Mesenchymal stem cell (in vitro differentiated cells and primary cell): ENCODE measurements at regions not wholly inside any gene's neighbourhood (a gene's known extent, or its start where the extent isn't known, plus 50 kb on each side); places are given as distances from the start of the nearest gene placed in this dataset.

Experiments used
- DNase-seq: peaks from one replicate; pipeline ENCODE4 v3.0.0-alpha.2; 2013
- H2AFZ ChIP-seq: one replicate; pipeline ENCODE4 v1.6.1; 2013; ENCODE audit warnings: low read depth, mild to moderate bottlenecking, control low read depth, inconsistent platforms, low read length, moderate library complexity
- H2AK5ac ChIP-seq: 2 replicates; pipeline ENCODE4 v1.6.1; 2013; ENCODE audit warnings: low read length, moderate library complexity, mild to moderate bottlenecking, inconsistent platforms; ENCODE audit not compliant: severe bottlenecking
- H2BK120ac ChIP-seq: one replicate; pipeline ENCODE4 v1.6.1; 2013; ENCODE audit warnings: low read depth, mild to moderate bottlenecking, inconsistent platforms, low read length, moderate library complexity
- H2BK12ac ChIP-seq, 2 experiments: one replicate each; pipeline ENCODE4 v1.6.1; 2013; ENCODE audit warnings: inconsistent platforms in 2 of 2, low read length in 2 of 2, mild to moderate bottlenecking in 2 of 2, moderate library complexity in 2 of 2, control low read depth in 1 of 2
- H2BK15ac ChIP-seq: one replicate; pipeline ENCODE4 v1.6.1; 2013; ENCODE audit warnings: mild to moderate bottlenecking, low read depth, inconsistent platforms; ENCODE audit not compliant: poor library complexity, severe bottlenecking
- H2BK5ac ChIP-seq: 2 replicates; pipeline ENCODE4 v1.6.1; 2013; ENCODE audit warnings: low read depth, mild to moderate bottlenecking, low read length, control low read depth, inconsistent platforms; ENCODE audit not compliant: poor library complexity, severe bottlenecking
- H3K14ac ChIP-seq, 2 experiments: one replicate each; pipeline ENCODE4 v1.6.1; 2013; ENCODE audit warnings: inconsistent platforms in 2 of 2, low read length in 2 of 2, control low read depth in 1 of 2, mild to moderate bottlenecking in 1 of 2, moderate library complexity in 1 of 2
- H3K18ac ChIP-seq, 2 experiments: one replicate each; pipeline ENCODE4 v1.6.1; 2013; ENCODE audit warnings: inconsistent platforms in 2 of 2, low read length in 2 of 2, control low read depth in 1 of 2, low read depth in 1 of 2, mild to moderate bottlenecking in 1 of 2
- H3K23ac ChIP-seq, 2 experiments: one replicate each; pipeline ENCODE4 v1.6.1; 2013; ENCODE audit warnings: inconsistent platforms in 2 of 2, low read length in 2 of 2, mild to moderate bottlenecking in 2 of 2, moderate library complexity in 2 of 2, control low read depth in 1 of 2
- H3K27ac ChIP-seq: 2 replicates; pipeline ENCODE4 v1.5.1; 2013; ENCODE audit warnings: mild to moderate bottlenecking, moderate library complexity, low read length, control low read depth, inconsistent platforms; ENCODE audit not compliant: poor library complexity, severe bottlenecking
- H3K27me3 ChIP-seq, 2 experiments: 2 replicates each; pipeline versions ENCODE4 v1.6.1 to v1.7.0; 2013; ENCODE audit warnings: low read length in 2 of 2, mild to moderate bottlenecking in 2 of 2, moderate library complexity in 2 of 2, control low read depth in 1 of 2, inconsistent platforms in 1 of 2; ENCODE audit not compliant: control insufficient read depth in 1 of 2, insufficient read depth in 1 of 2
- H3K36me3 ChIP-seq, 2 experiments: 2 replicates each; pipeline versions ENCODE4 v1.6.1 to v1.7.0; 2013; ENCODE audit warnings: low read length in 2 of 2, control low read depth in 1 of 2, inconsistent platforms in 1 of 2, low read depth in 1 of 2, mild to moderate bottlenecking in 1 of 2; ENCODE audit not compliant: insufficient read depth in 2 of 2, control insufficient read depth in 1 of 2
- H3K4ac ChIP-seq, 2 experiments: one replicate each; pipeline ENCODE4 v1.6.1; 2013; ENCODE audit warnings: inconsistent platforms in 2 of 2, low read length in 2 of 2, mild to moderate bottlenecking in 2 of 2, moderate library complexity in 2 of 2, control low read depth in 1 of 2, low read depth in 1 of 2
- H3K4me1 ChIP-seq: 2 replicates; pipeline ENCODE4 v1.6.1; 2013; ENCODE audit warnings: low read depth, low read length, control low read depth; ENCODE audit not compliant: control insufficient read depth, insufficient read depth
- H3K4me2 ChIP-seq: 2 replicates; pipeline ENCODE4 v1.6.1; 2013; ENCODE audit warnings: low read length, mild to moderate bottlenecking, inconsistent platforms; ENCODE audit not compliant: poor library complexity, severe bottlenecking
- H3K4me3 ChIP-seq, 2 experiments: 2 replicates each; pipeline versions ENCODE4 v1.5.1 to v1.7.0; 2013; ENCODE audit warnings: low read length in 2 of 2, mild to moderate bottlenecking in 2 of 2, control low read depth in 1 of 2, low read depth in 1 of 2; ENCODE audit not compliant: insufficient read depth in 1 of 2
- H3K79me1 ChIP-seq: replicated peaks from 2 replicates; pipeline ENCODE4 v1.6.1; 2013; ENCODE audit warnings: mild to moderate bottlenecking, control low read depth, low read length, inconsistent platforms; ENCODE audit not compliant: poor library complexity, severe bottlenecking
- H3K9ac ChIP-seq: 2 replicates; pipeline ENCODE4 v1.7.0; 2013; ENCODE audit warnings: mild to moderate bottlenecking, low read length, moderate library complexity
- H3K9me3 ChIP-seq: 2 replicates; pipeline ENCODE4 v1.7.0; 2013; ENCODE audit warnings: mild to moderate bottlenecking, low read length; ENCODE audit not compliant: control insufficient read depth
- H4K8ac ChIP-seq: one replicate; pipeline ENCODE4 v1.6.1; 2013; ENCODE audit warnings: inconsistent platforms, mild to moderate bottlenecking, low read length, moderate library complexity
- H4K91ac ChIP-seq: one replicate; pipeline ENCODE4 v1.6.1; 2013; ENCODE audit warnings: mild to moderate bottlenecking, low read length, inconsistent platforms
- WGBS: methylation state at CpG from one replicate; pipeline ENCODE4 v1.1.7; 2013; ENCODE audit warnings: mixed read lengths; 5-methylcytosine and 5-hydroxymethylcytosine counted together

GRCh38 chr10:84613336-84614021 is 285.1 kb downstream of the CCSER2 start:
- no peak overlapping the region for H3K9ac ChIP-seq
- no peak overlapping the region for H3K23ac ChIP-seq
- H2BK15ac ChIP-seq, result no peak overlapping the region
- peak; percentile 2 for DNase-seq
- H3K4me2 ChIP-seq, result no peak overlapping the region
- H2BK120ac ChIP-seq, result no peak overlapping the region
- no peaks in the 10 kb centered on the region for H3K4me1 ChIP-seq
- H3K9me3 ChIP-seq, result peaks cover 8% of the 10 kb centered on the region
- no peaks in the 10 kb centered on the region for H3K36me3 ChIP-seq
- no peak overlapping the region for H2BK12ac ChIP-seq
- no peak overlapping the region for H2AFZ ChIP-seq
- H4K8ac ChIP-seq, result no peak overlapping the region
- WGBS, result 32% methylated on average over 7 of the region's 7 CpGs
- no peak overlapping the region for H2BK5ac ChIP-seq
- H2AK5ac ChIP-seq, result no peak overlapping the region
- H3K14ac ChIP-seq, result no peak overlapping the region
- no peak overlapping the region for H3K27ac ChIP-seq
- H3K79me1 ChIP-seq, result no peaks in the 10 kb centered on the region
- H3K4ac ChIP-seq, result no peak overlapping the region
- H3K27me3 ChIP-seq, result peaks cover 3 to 11% of the 10 kb centered on the region in 2 experiments
- no peak overlapping the region for H4K91ac ChIP-seq
- H3K4me3 ChIP-seq, result no peak overlapping the region
- no peak overlapping the region for H3K18ac ChIP-seq

GRCh38 chr10:84626397-84627087 is 298.2 kb downstream of the CCSER2 start:
- Histone ChIP-seq H3K9ac (no peak overlapping the region), H3K9me3 (no peaks in the 10 kb centered on the region), H3K27me3 (peaks cover 0 to 3% of the 10 kb centered on the region in 2 experiments), H2BK5ac (no peak overlapping the region), H3K4me2 (peak overlapping the region; percentile 21), H3K79me1 (no peaks in the 10 kb centered on the region), H3K27ac (no peak overlapping the region), H3K4ac (no peak overlapping the region), H3K23ac (no peak overlapping the region), H3K4me3 (no peak overlapping the region), H2BK12ac (no peak overlapping the region), H3K4me1 (no peaks in the 10 kb centered on the region), H2AK5ac (no peak overlapping the region), H3K14ac (no peak overlapping the region), H4K91ac (no peak overlapping the region), H3K36me3 (no peaks in the 10 kb centered on the region), H3K18ac (no peak overlapping the region), H4K8ac (no peak overlapping the region), H2BK120ac (no peak overlapping the region), H2AFZ (no peak overlapping the region), H2BK15ac (no peak overlapping the region)
- no peak for DNase-seq
- 79% methylated on average over 4 of the region's 6 CpGs for WGBS

GRCh38 chr10:84632866-84633265 is 304.5 kb downstream of the CCSER2 start:
- no peaks in the 10 kb centered on the region for H3K36me3 ChIP-seq
- no peak overlapping the region for H2BK120ac ChIP-seq
- H3K27ac ChIP-seq, result no peak overlapping the region
- no peak overlapping the region for H3K4me3 ChIP-seq
- H3K4me1 ChIP-seq, result no peaks in the 10 kb centered on the region
- H4K8ac ChIP-seq, result no peak overlapping the region
- H3K9ac ChIP-seq, result no peak overlapping the region
- H2BK12ac ChIP-seq, result no peak overlapping the region
- 77% methylated on average over 5 of the region's 5 CpGs for WGBS
- H3K18ac ChIP-seq, result no peak overlapping the region
- no peak overlapping the region for H2AK5ac ChIP-seq
- H2BK15ac ChIP-seq, result no peak overlapping the region
- H3K27me3 ChIP-seq, result no peaks in the 10 kb centered on the region
- H4K91ac ChIP-seq, result no peak overlapping the region
- H3K14ac ChIP-seq, result no peak overlapping the region
- H3K79me1 ChIP-seq, result no peaks in the 10 kb centered on the region
- no peak overlapping the region for H3K4me2 ChIP-seq
- no peaks in the 10 kb centered on the region for H3K9me3 ChIP-seq
- no peak overlapping the region for H3K23ac ChIP-seq
- H2AFZ ChIP-seq, result no peak overlapping the region
- no peak overlapping the region for H2BK5ac ChIP-seq
- no peak overlapping the region for H3K4ac ChIP-seq
- DNase-seq, result no peak

DNA sequence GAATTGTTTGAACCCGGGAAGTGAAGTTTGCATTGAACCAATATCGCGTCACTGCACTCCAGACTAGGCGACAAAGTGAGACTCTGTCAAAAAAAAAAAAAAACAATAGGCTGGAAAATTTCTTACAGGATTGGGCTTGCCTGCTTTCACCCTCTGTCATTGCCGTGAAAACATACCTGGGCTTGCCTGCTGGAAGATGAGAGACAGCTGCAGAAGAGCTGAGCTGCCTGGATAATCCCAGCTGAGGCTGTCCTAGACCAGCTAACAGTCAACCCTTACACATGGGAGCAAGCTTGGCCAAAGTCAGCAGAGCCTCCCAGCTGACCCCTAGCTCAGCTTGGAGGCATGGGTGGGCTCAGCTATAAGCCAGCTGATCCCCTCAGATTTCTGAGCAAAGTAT is 306.2 kb downstream of the CCSER2 start:
- H3K79me1 ChIP-seq, result no peaks in the 10 kb centered on the region
- no peak overlapping the region for H3K4me3 ChIP-seq
- no peak overlapping the region for H3K18ac ChIP-seq
- no peak overlapping the region for H2BK5ac ChIP-seq
- no peak overlapping the region for H2BK15ac ChIP-seq
- H3K27me3 ChIP-seq, result no peaks in the 10 kb centered on the region
- H2BK120ac ChIP-seq, result no peak overlapping the region
- H3K23ac ChIP-seq, result no peak overlapping the region
- H3K9ac ChIP-seq, result no peak overlapping the region
- no peak overlapping the region for H4K91ac ChIP-seq
- no peaks in the 10 kb centered on the region for H3K36me3 ChIP-seq
- H4K8ac ChIP-seq, result no peak overlapping the region
- H3K4me1 ChIP-seq, result no peaks in the 10 kb centered on the region
- H2AK5ac ChIP-seq, result no peak overlapping the region
- no peak overlapping the region for H3K27ac ChIP-seq
- H2BK12ac ChIP-seq, result no peak overlapping the region
- no peak overlapping the region for H3K4me2 ChIP-seq
- H2AFZ ChIP-seq, result no peak overlapping the region
- DNase-seq, result no peak
- WGBS, result 89% methylated on average over 5 of the region's 5 CpGs
- no peak overlapping the region for H3K4ac ChIP-seq
- H3K14ac ChIP-seq, result no peak overlapping the region
- no peaks in the 10 kb centered on the region for H3K9me3 ChIP-seq
